HG03135 (cell line): ENCODE measurements at regions not wholly inside any gene's neighbourhood (a gene's known extent, or its start where the extent isn't known, plus 50 kb on each side); places are given as distances from the start of the nearest gene placed in this dataset.
"Not testable (repeated sequence)": the region's sequence is repeated elsewhere in the genome, so short reads cannot be mapped to it uniquely, and the experiment has no call there.

Experiments
- ATAC-seq: cut with Tn5 transposase; IDR thresholded peaks from one replicate; pipeline ENCODE4 v1.9.1; 2021; ENCODE audit warnings: mild to moderate bottlenecking, moderate library complexity; ENCODE audit not compliant: unreplicated experiment

- ATAC-seq, result no peak
Observed at GRCh38 chr6:67882436-67883311, 752.4 kb upstream of the ADGRB3 start.

- no peak for ATAC-seq
Observed at GRCh38 chr6:67881706-67882065, 753.4 kb upstream of the ADGRB3 start.

GRCh38 chr6:67880939-67881705 is 754.0 kb upstream of the ADGRB3 start:
- no peak for ATAC-seq

GRCh38 chr6:67880343-67880742 is 754.7 kb upstream of the ADGRB3 start:
- not testable (repeated sequence) for ATAC-seq

GRCh38 chr6:67879928-67880327 is 755.2 kb upstream of the ADGRB3 start:
- not testable (repeated sequence) for ATAC-seq

- ATAC-seq, result not testable (repeated sequence)
Observed at GRCh38 chr6:67879105-67879904, 755.8 kb upstream of the ADGRB3 start.

- not testable (repeated sequence) for ATAC-seq
Observed at GRCh38 chr6:67878216-67878615, 756.9 kb upstream of the ADGRB3 start.

GRCh38 chr6:67877288-67877687 is 757.8 kb upstream of the ADGRB3 start:
- ATAC-seq, result no peak

GRCh38 chr6:67875877-67876383 is 759.2 kb upstream of the ADGRB3 start:
- no peak for ATAC-seq

- no peak for ATAC-seq
Observed at GRCh38 chr6:67870321-67870720, 764.8 kb upstream of the ADGRB3 start.

- ATAC-seq, result no peak
Observed at GRCh38 chr6:67863346-67863745, 771.7 kb upstream of the ADGRB3 start.

- ATAC-seq, result no peak
Observed at GRCh38 chr6:67854098-67854497, 781.0 kb upstream of the ADGRB3 start.

- no peak for ATAC-seq
Observed at GRCh38 chr6:67839818-67840217, 795.3 kb upstream of the ADGRB3 start.

- ATAC-seq, result no peak
Observed at GRCh38 chr6:67825201-67825895, 809.7 kb upstream of the ADGRB3 start.

- no peak for ATAC-seq
Observed at GRCh38 chr6:67818322-67818721, 816.8 kb upstream of the ADGRB3 start.

- ATAC-seq, result no peak
Observed at GRCh38 chr6:67815623-67816022, 819.5 kb upstream of the ADGRB3 start.

GRCh38 chr6:67814262-67814661 is 820.8 kb upstream of the ADGRB3 start:
- ATAC-seq, result no peak

GRCh38 chr6:67812693-67813092 is 822.4 kb upstream of the ADGRB3 start:
- no peak for ATAC-seq

GRCh38 chr6:67812125-67812524 is 823.0 kb upstream of the ADGRB3 start:
- ATAC-seq, result no peak

- no peak for ATAC-seq
Observed at GRCh38 chr6:67811239-67812037, 823.6 kb upstream of the ADGRB3 start.
